Epithelial cell of esophagus (primary cell): ENCODE measurements at regions not wholly inside any gene's neighbourhood (a gene's known extent, or its start where the extent isn't known, plus 50 kb on each side); places are given as distances from the start of the nearest gene placed in this dataset.

Experiments
- DNase-seq: peaks from one replicate; pipeline ENCODE4 v3.0.0; 2010; ENCODE audit warnings: low read depth
- H3K4me3 ChIP-seq: 2 replicates; pipeline ENCODE4 v1.5.1; 2011; ENCODE audit warnings: mild to moderate bottlenecking, low read length, control low read depth
- CTCF ChIP-seq: IDR thresholded peaks from 2 replicates; pipeline ENCODE4 v1.5.1; 2011; ENCODE audit warnings: low read depth, mild to moderate bottlenecking, low read length, control low read depth, inconsistent platforms; ENCODE audit not compliant: insufficient read depth; ENCODE audit errors: missing control alignments

- DNase-seq: peak; percentile 54
- no peak for TF ChIP-seq CTCF
- H3K4me3 ChIP-seq: no peak overlapping the region
Observed at GRCh38 chr6:102848796-102849195, 1455.3 kb downstream of the GRIK2 start.

GRCh38 chr6:102848210-102848609, 1454.7 kb downstream of the GRIK2 start:
- DNase-seq: no peak
- no peak for TF ChIP-seq CTCF
- no peak overlapping the region for H3K4me3 ChIP-seq

- no peak overlapping the region for H3K4me3 ChIP-seq
- DNase-seq: no peak
- TF ChIP-seq CTCF: no peak
Observed at GRCh38 chr6:102841060-102841459, 1447.6 kb downstream of the GRIK2 start.

- TF ChIP-seq CTCF: no peak
- DNase-seq: no peak
- H3K4me3 ChIP-seq: no peak overlapping the region
Observed at GRCh38 chr6:102832021-102832420, 1438.5 kb downstream of the GRIK2 start.

- no peak overlapping the region for H3K4me3 ChIP-seq
- no peak for TF ChIP-seq CTCF
- DNase-seq: no peak
Observed at GRCh38 chr6:102820098-102820497, 1426.6 kb downstream of the GRIK2 start.

GRCh38 chr6:102815207-102815606, 1421.7 kb downstream of the GRIK2 start:
- TF ChIP-seq CTCF: no peak

GRCh38 chr6:102813489-102814275, 1420.2 kb downstream of the GRIK2 start:
- no peak for TF ChIP-seq CTCF
- no peak overlapping the region for H3K4me3 ChIP-seq
- DNase-seq: peak; percentile 89

More at GRCh38 chr6:102815207-102815606, 1421.7 kb downstream of the GRIK2 start:
- no peak overlapping the region for H3K4me3 ChIP-seq
- peak; percentile 80 for DNase-seq
